GM12865 (cell line): ENCODE measurements at regions not wholly inside any gene's neighbourhood (a gene's known extent, or its start where the extent isn't known, plus 50 kb on each side); places are given as distances from the start of the nearest gene placed in this dataset.

Experiments
- DNase-seq: peaks from one replicate; pipeline ENCODE4 v3.0.0; 2010; ENCODE audit warnings: low read depth
- H3K4me3 ChIP-seq: 2 replicates; pipeline ENCODE4 v1.5.1; 2011; ENCODE audit warnings: mild to moderate bottlenecking, low read depth, low read length, control low read depth
- CTCF ChIP-seq: IDR thresholded peaks from 2 replicates; pipeline ENCODE4 v1.5.1; 2011; ENCODE audit warnings: low read length, control low read depth, low read depth, inconsistent platforms; ENCODE audit not compliant: insufficient read depth; ENCODE audit errors: missing control alignments

GRCh38 chr20:48094944-48095343, 309.7 kb upstream of the SULF2 start:
- TF ChIP-seq CTCF, result no peak
- DNase-seq, result no peak
- H3K4me3 ChIP-seq, result no peak overlapping the region

- TF ChIP-seq CTCF, result no peak
- H3K4me3 ChIP-seq, result no peak overlapping the region
- DNase-seq, result no peak
Observed at GRCh38 chr20:48094196-48094749, 309.0 kb upstream of the SULF2 start.

- no peak overlapping the region for H3K4me3 ChIP-seq
- no peak for DNase-seq
- no peak for TF ChIP-seq CTCF
Observed at GRCh38 chr20:48092596-48093280, 307.5 kb upstream of the SULF2 start.

- TF ChIP-seq CTCF, result no peak
- no peak for DNase-seq
- H3K4me3 ChIP-seq, result no peak overlapping the region
Observed at GRCh38 chr20:48090784-48091183, 305.5 kb upstream of the SULF2 start.

- H3K4me3 ChIP-seq, result no peak overlapping the region
- DNase-seq, result no peak
Observed at GRCh38 chr20:48090314-48090713, 305.0 kb upstream of the SULF2 start.

GRCh38 chr20:48080583-48080982, 295.3 kb upstream of the SULF2 start:
- no peak for DNase-seq
- TF ChIP-seq CTCF, result no peak
- H3K4me3 ChIP-seq, result no peak overlapping the region

More at GRCh38 chr20:48090314-48090713, 305.0 kb upstream of the SULF2 start:
- no peak for TF ChIP-seq CTCF

- no peak for TF ChIP-seq CTCF
- DNase-seq, result no peak
- no peak overlapping the region for H3K4me3 ChIP-seq
Observed at GRCh38 chr20:48079028-48079427, 293.7 kb upstream of the SULF2 start.
